CD14-positive monocyte (primary cell): ENCODE measurements at regions not wholly inside any gene's neighbourhood (a gene's known extent, or its start where the extent isn't known, plus 50 kb on each side); places are given as distances from the start of the nearest gene placed in this dataset.

Experiments
- DNase-seq, 3 donors: peaks; one replicate each; pipeline ENCODE4 v3.0.0-alpha.2; 2011 to 2022
- H2AFZ ChIP-seq: 2 replicates; pipeline ENCODE4 v1.6.0; 2012; ENCODE audit warnings: mild to moderate bottlenecking, low read depth, low read length, inconsistent platforms; ENCODE audit not compliant: insufficient read depth, poor library complexity, severe bottlenecking
- H3K27ac ChIP-seq, 2 donors: 1 replicate in 1 of 2; 2 replicates in 1 of 2; pipeline ENCODE4 v1.5.1; 2012 to 2013; ENCODE audit warnings: low read length in 2 of 2, control low read depth in 1 of 2, inconsistent platforms in 1 of 2, low read depth in 1 of 2, mild to moderate bottlenecking in 1 of 2
- H3K27me3 ChIP-seq, 2 donors: one replicate each; pipeline versions ENCODE4 v1.6.0 to v1.6.1; 2011 to 2013; ENCODE audit warnings: low read length in 2 of 2; ENCODE audit not compliant: control insufficient read depth in 2 of 2, insufficient read depth in 2 of 2
- H3K36me3 ChIP-seq, 2 donors: replicated peaks in 1 of 2; 1 replicate in 1 of 2; 2 replicates in 1 of 2; pipeline versions ENCODE4 v1.5.1 to v1.6.1; 2012 to 2013; ENCODE audit warnings: low read length in 2 of 2, control low read depth in 1 of 2, inconsistent platforms in 1 of 2, mild to moderate bottlenecking in 1 of 2; ENCODE audit not compliant: insufficient read depth in 2 of 2, control insufficient read depth in 1 of 2
- H3K4me1 ChIP-seq, 2 donors: 1 replicate in 1 of 2; 2 replicates in 1 of 2; pipeline versions ENCODE4 v1.5.1 to v1.6.1; 2012 to 2013; ENCODE audit warnings: low read length in 2 of 2, control low read depth in 1 of 2, inconsistent platforms in 1 of 2, mild to moderate bottlenecking in 1 of 2, moderate library complexity in 1 of 2; ENCODE audit not compliant: insufficient read depth in 2 of 2, control insufficient read depth in 1 of 2
- H3K4me2 ChIP-seq: replicated peaks from 2 replicates; pipeline ENCODE3; 2012; ENCODE audit warnings: low read length, moderate library complexity, mild to moderate bottlenecking; ENCODE audit not compliant: poor library complexity, severe bottlenecking; ENCODE audit errors: extremely low read depth
- H3K4me3 ChIP-seq, 3 experiments: fragments of 200-600 bp in 1 of 3; sonication (generic) in 1 of 3; replicated peaks in 1 of 3; 1 replicate in 2 of 3; 2 replicates in 1 of 3; pipeline ENCODE4 v1.5.1; 2011 to 2013; ENCODE audit warnings: low read length in 3 of 3, mild to moderate bottlenecking in 3 of 3, control low read depth in 2 of 3, low read depth in 2 of 3, inconsistent platforms in 1 of 3, moderate library complexity in 1 of 3
- H3K79me2 ChIP-seq: 2 replicates; pipeline ENCODE4 v1.6.0; 2012; ENCODE audit warnings: mild to moderate bottlenecking, control low read depth, inconsistent platforms, low read length, moderate library complexity; ENCODE audit not compliant: insufficient read depth
- H3K9ac ChIP-seq: 2 replicates; pipeline ENCODE4 v1.6.0; 2017; ENCODE audit warnings: low read length, mild to moderate bottlenecking; ENCODE audit not compliant: insufficient read depth, poor library complexity, severe bottlenecking
- H3K9me3 ChIP-seq, 2 donors: replicated peaks in 1 of 2; 1 replicate in 1 of 2; 2 replicates in 1 of 2; pipeline versions ENCODE4 v1.5.1 to v1.6.1; 2012 to 2013; ENCODE audit warnings: low read length in 2 of 2, control low read depth in 1 of 2; ENCODE audit not compliant: control insufficient read depth in 1 of 2, insufficient read depth in 1 of 2
- H4K20me1 ChIP-seq: 2 replicates; pipeline ENCODE4 v1.6.0; 2012; ENCODE audit warnings: mild to moderate bottlenecking, low read length, control low read depth, moderate library complexity; ENCODE audit not compliant: insufficient read depth
- H3K27ac Mint-ChIP-seq, 7 donors: one replicate each; pipeline ENCODE4 v1.8.0; 2020; ENCODE audit warnings: mild to moderate bottlenecking in 7 of 7, mixed read lengths in 7 of 7, moderate library complexity in 6 of 7, inconsistent platforms in 2 of 7
- H3K27me3 Mint-ChIP-seq, 3 donors: one replicate each; pipeline ENCODE4 v1.8.0; 2021 to 2022; ENCODE audit warnings: low read depth in 3 of 3, mild to moderate bottlenecking in 3 of 3, mixed read lengths in 3 of 3, moderate library complexity in 3 of 3, inconsistent platforms in 1 of 3
- H3K36me3 Mint-ChIP-seq, 2 donors: one replicate each; pipeline ENCODE4 v1.8.0; 2020; ENCODE audit warnings: mixed read lengths in 2 of 2, inconsistent platforms in 1 of 2, mild to moderate bottlenecking in 1 of 2
- H3K4me1 Mint-ChIP-seq: one replicate; pipeline ENCODE4 v1.8.0; 2020; ENCODE audit warnings: mild to moderate bottlenecking, mixed read lengths
- H3K4me3 Mint-ChIP-seq, 2 donors: one replicate each; pipeline ENCODE4 v1.8.0; 2020; ENCODE audit warnings: mild to moderate bottlenecking in 2 of 2, mixed read lengths in 2 of 2, moderate library complexity in 1 of 2
- H3K9me3 Mint-ChIP-seq, 7 donors: one replicate each; pipeline ENCODE4 v1.8.0; 2020 to 2022; ENCODE audit warnings: mixed read lengths in 7 of 7, mild to moderate bottlenecking in 6 of 7, moderate library complexity in 6 of 7, inconsistent platforms in 2 of 7
- CTCF ChIP-seq: fragments of 200-600 bp; IDR thresholded peaks from one replicate; pipeline ENCODE4 v1.8.0; 2022; ENCODE audit warnings: antibody characterized with exemption, mild to moderate bottlenecking
- whole genome bisulfite sequencing: methylation state at CpG from one replicate; pipeline ENCODE4 v1.1.5; 2013; ENCODE audit warnings: missing lambda C conversion rate; ENCODE audit not compliant: insufficient coverage; 5-methylcytosine and 5-hydroxymethylcytosine counted together
- intact Hi-C, 2 donors: fragments of 100-400 bp; cut with micrococcal nuclease; formaldehyde crosslinking; loops; one replicate each; pipeline versions ENCODE4 v1.15.0 to v1.15.1; 2023

GRCh38 chr16:11495066-11495407, 91.7 kb downstream of the LITAF start:
- Histone ChIP-seq H3K4me1 (peaks cover 32 to 44% of the 10 kb centered on the region in 2 donors), H3K4me2 (no peak overlapping the region), H3K4me3 (no peak overlapping the region), H3K27ac (no peak overlapping the region), H3K27me3 (no peaks in the 10 kb centered on the region), H3K9me3 (no peaks in the 10 kb centered on the region), H2AFZ (no peak overlapping the region), H4K20me1 (no peaks in the 10 kb centered on the region), H3K36me3 (no peaks in the 10 kb centered on the region), H3K9ac (no peak overlapping the region), H3K79me2 (no peaks in the 10 kb centered on the region)
- Mint-ChIP-seq H3K27me3 (peaks cover 2 to 3% (median 2%) of the 10 kb centered on the region in 3 donors), H3K4me3 (no peak overlapping the region), H3K4me1 (peaks cover 39% of the 10 kb centered on the region), H3K9me3 (peaks cover 0 to 10% (median 4%) of the 10 kb centered on the region in 7 donors), H3K27ac (peak overlapping the region in 2 of 7 donors; percentile 29 to 69), H3K36me3 (no peaks in the 10 kb centered on the region)
- WGBS, result 80% methylated on average over 4 of the region's 5 CpGs
- no peak for TF ChIP-seq CTCF
- intact Hi-C loops, result loop anchor here in 1 of 2 donors (2.0 to 5.0 kb wide), 2 partner anchors 20 to 87 kb away; no protein-coding TSS in a partner anchor
- no peak for DNase-seq
